ENCODE measurements at regions not wholly inside any gene's neighbourhood (a gene's known extent, or its start where the extent isn't known, plus 50 kb on each side); places are given as distances from the start of the nearest gene placed in this dataset.

- Histone ChIP-seq H3K27me3 (ENCODE audit: control insufficient read depth, insufficient read depth, low read length) (no peaks in the 10 kb centered on the region), H3K36me3 (ENCODE audit: control insufficient read depth, insufficient read depth, low read length) (no peaks in the 10 kb centered on the region), H3K9me3 (ENCODE audit: control insufficient read depth, low read length) (no peaks in the 10 kb centered on the region), H3K4me1 (peaks cover 6% of the 10 kb centered on the region), H3K27ac (no peak overlapping the region), H3K4me3 (ENCODE audit: low read depth, low read length) (no peak overlapping the region), H3K9ac (no peak overlapping the region), H2AFZ (no peak overlapping the region), H3K79me2 (no peaks in the 10 kb centered on the region), H3K4me2 (ENCODE audit: low read length) (no peak overlapping the region)
- no peak for TF ChIP-seq CTCF (IDR thresholded peaks at IDR 0.05)
Observed at GRCh38 chr2:240349133-240350005, 86.1 kb upstream of the GPC1 start.

GRCh38 chr2:240350006-240350355, 85.5 kb upstream of the GPC1 start:
- no peak overlapping the region for H3K9ac ChIP-seq
- no peaks in the 10 kb centered on the region for H3K27me3 ChIP-seq (ENCODE audit: control insufficient read depth, insufficient read depth, low read length)
- H2AFZ ChIP-seq = no peak overlapping the region
- H3K4me1 ChIP-seq = peaks cover 6% of the 10 kb centered on the region
- no peaks in the 10 kb centered on the region for H3K79me2 ChIP-seq
- H3K36me3 ChIP-seq (ENCODE audit: control insufficient read depth, insufficient read depth, low read length) = no peaks in the 10 kb centered on the region
- no peak overlapping the region for H3K27ac ChIP-seq
- H3K9me3 ChIP-seq (ENCODE audit: control insufficient read depth, low read length) = no peaks in the 10 kb centered on the region
- no peak for TF ChIP-seq CTCF (IDR thresholded peaks at IDR 0.05)
- no peak overlapping the region for H3K4me2 ChIP-seq (ENCODE audit: low read length)
- H3K4me3 ChIP-seq (ENCODE audit: low read depth, low read length) = no peak overlapping the region

- peaks cover 6% of the 10 kb centered on the region for H3K4me1 ChIP-seq
- H2AFZ ChIP-seq = no peak overlapping the region
- H3K9ac ChIP-seq = no peak overlapping the region
- H3K36me3 ChIP-seq (ENCODE audit: control insufficient read depth, insufficient read depth, low read length) = no peaks in the 10 kb centered on the region
- H3K79me2 ChIP-seq = no peaks in the 10 kb centered on the region
- H3K27ac ChIP-seq = no peak overlapping the region
- no peak for TF ChIP-seq CTCF (IDR thresholded peaks at IDR 0.05)
- H3K27me3 ChIP-seq (ENCODE audit: control insufficient read depth, insufficient read depth, low read length) = no peaks in the 10 kb centered on the region
- no peak overlapping the region for H3K4me3 ChIP-seq (ENCODE audit: low read depth, low read length)
- no peak overlapping the region for H3K4me2 ChIP-seq (ENCODE audit: low read length)
- no peaks in the 10 kb centered on the region for H3K9me3 ChIP-seq (ENCODE audit: control insufficient read depth, low read length)
Observed at GRCh38 chr2:240350696-240351087, 84.8 kb upstream of the GPC1 start.

- no peak for TF ChIP-seq CTCF (IDR thresholded peaks at IDR 0.05)
- Histone ChIP-seq H3K27ac (no peak overlapping the region), H3K27me3 (ENCODE audit: control insufficient read depth, insufficient read depth, low read length) (no peaks in the 10 kb centered on the region)
Observed at GRCh38 chr2:240351088-240351741, 84.2 kb upstream of the GPC1 start.

More at GRCh38 chr2:240351088-240351741, 84.2 kb upstream of the GPC1 start:
- Histone ChIP-seq H3K9ac (no peak overlapping the region), H3K79me2 (no peaks in the 10 kb centered on the region), H3K4me1 (peaks cover 6% of the 10 kb centered on the region), H3K4me3 (ENCODE audit: low read depth, low read length) (no peak overlapping the region), H3K36me3 (ENCODE audit: control insufficient read depth, insufficient read depth, low read length) (no peaks in the 10 kb centered on the region), H2AFZ (no peak overlapping the region), H3K9me3 (ENCODE audit: control insufficient read depth, low read length) (no peaks in the 10 kb centered on the region), H3K4me2 (ENCODE audit: low read length) (no peak overlapping the region)
